ENCODE measurements at regions not wholly inside any gene's neighbourhood (a gene's known extent, or its start where the extent isn't known, plus 50 kb on each side); places are given as distances from the start of the nearest gene placed in this dataset.

GRCh38 chr9:130755377-130756007, 61.9 kb downstream of the EXOSC2 start:
- Histone ChIP-seq H3K36me3 (no peaks in the 10 kb centered on the region), H3K27ac (no peak overlapping the region), H3K4me3 (ENCODE audit: low read depth, low read length) (no peak overlapping the region), H3K27me3 (ENCODE audit: insufficient read depth, low read depth, severe bottlenecking) (no peaks in the 10 kb centered on the region), H3K9me3 (ENCODE audit: severe bottlenecking) (no peaks in the 10 kb centered on the region)
- no peak for DNase-seq
- TF ChIP-seq CTCF (IDR thresholded peaks at IDR 0.05; ENCODE audit: low read depth, low read length): no peak

GRCh38 chr9:130756037-130756436, 62.5 kb downstream of the EXOSC2 start:
- Histone ChIP-seq H3K36me3 (no peaks in the 10 kb centered on the region), H3K27me3 (ENCODE audit: insufficient read depth, low read depth, severe bottlenecking) (no peaks in the 10 kb centered on the region), H3K9me3 (ENCODE audit: severe bottlenecking) (no peaks in the 10 kb centered on the region), H3K4me3 (ENCODE audit: low read depth, low read length) (no peak overlapping the region), H3K27ac (no peak overlapping the region)
- DNase-seq: no peak
- no peak for TF ChIP-seq CTCF (IDR thresholded peaks at IDR 0.05; ENCODE audit: low read depth, low read length)

GRCh38 chr9:130756455-130757152, 63.0 kb downstream of the EXOSC2 start:
- H3K27ac ChIP-seq: no peak overlapping the region

GRCh38 chr9:130759738-130760137, 66.2 kb downstream of the EXOSC2 start:
- no peak for DNase-seq
- no peaks in the 10 kb centered on the region for H3K27me3 ChIP-seq (ENCODE audit: insufficient read depth, low read depth, severe bottlenecking)
- H3K4me3 ChIP-seq (ENCODE audit: low read depth, low read length): no peak overlapping the region
- no peak for TF ChIP-seq CTCF (IDR thresholded peaks at IDR 0.05; ENCODE audit: low read depth, low read length)
- H3K9me3 ChIP-seq (ENCODE audit: severe bottlenecking): no peaks in the 10 kb centered on the region
- no peaks in the 10 kb centered on the region for H3K36me3 ChIP-seq
- H3K27ac ChIP-seq: no peak overlapping the region

More at GRCh38 chr9:130756455-130757152, 63.0 kb downstream of the EXOSC2 start:
- Histone ChIP-seq H3K27me3 (ENCODE audit: insufficient read depth, low read depth, severe bottlenecking) (no peaks in the 10 kb centered on the region), H3K4me3 (ENCODE audit: low read depth, low read length) (no peak overlapping the region), H3K36me3 (no peaks in the 10 kb centered on the region), H3K9me3 (ENCODE audit: severe bottlenecking) (no peaks in the 10 kb centered on the region)
- no peak for TF ChIP-seq CTCF (IDR thresholded peaks at IDR 0.05; ENCODE audit: low read depth, low read length)
- no peak for DNase-seq

GRCh38 chr9:130763331-130764171, 70.0 kb downstream of the EXOSC2 start:
- H3K27ac ChIP-seq: no peak overlapping the region
- H3K27me3 ChIP-seq (ENCODE audit: insufficient read depth, low read depth, severe bottlenecking): no peaks in the 10 kb centered on the region
- no peak for DNase-seq
- no peak overlapping the region for H3K4me3 ChIP-seq (ENCODE audit: low read depth, low read length)
- H3K9me3 ChIP-seq (ENCODE audit: severe bottlenecking): no peaks in the 10 kb centered on the region
- no peaks in the 10 kb centered on the region for H3K36me3 ChIP-seq
- no peak for TF ChIP-seq CTCF (IDR thresholded peaks at IDR 0.05; ENCODE audit: low read depth, low read length)
